HAP-1 (cell line): ENCODE measurements at regions not wholly inside any gene's neighbourhood (a gene's known extent, or its start where the extent isn't known, plus 50 kb on each side); places are given as distances from the start of the nearest gene placed in this dataset.
A peak's percentile ranks its signal among the peaks of the same experiment; 100 is the strongest.

Experiments
- DNase-seq, 2 experiments: peaks; one replicate each; pipeline ENCODE4 v3.0.0-alpha.2; 2016 to 2020; ENCODE audit warnings: low spot score in 2 of 2
- H3K27me3 ChIP-seq: fragments of 250-450 bp; sonication (Bioruptor Pico); 2 replicates; pipeline ENCODE4 v1.5.1; 2020; ENCODE audit warnings: low read depth, mild to moderate bottlenecking, moderate library complexity
- H3K36me3 ChIP-seq: fragments of 250-450 bp; sonication (Bioruptor Pico); replicated peaks from 2 replicates; pipeline ENCODE4 v1.5.1; 2020; ENCODE audit warnings: mild to moderate bottlenecking
- H3K4me1 ChIP-seq: fragments of 250-450 bp; sonication (Bioruptor Pico); 2 replicates; pipeline ENCODE4 v1.5.1; 2020; ENCODE audit warnings: mild to moderate bottlenecking
- H3K4me3 ChIP-seq: fragments of 250-450 bp; sonication (Bioruptor Pico); 2 replicates; pipeline ENCODE4 v1.5.1; 2020; ENCODE audit warnings: mild to moderate bottlenecking, moderate library complexity
- H3K9me3 ChIP-seq: fragments of 250-450 bp; sonication (Bioruptor Pico); 2 replicates; pipeline ENCODE4 v1.5.1; 2020; ENCODE audit warnings: mild to moderate bottlenecking, moderate library complexity
- in situ Hi-C: fragments of 300-500 bp; cut with MboI; formaldehyde crosslinking; loops from 3 replicates; pipeline ENCODE4 v1.14.3; 2020; ENCODE audit warnings: low sequenced_read_pairs, inconsistent platforms, mixed read lengths

GRCh38 chr9:24488896-24489295 is 56.8 kb downstream of the IZUMO3 start:
- no peaks in the 10 kb centered on the region for H3K27me3 ChIP-seq
- no peaks in the 10 kb centered on the region for H3K36me3 ChIP-seq
- H3K4me1 ChIP-seq, result peaks cover 29% of the 10 kb centered on the region
- DNase-seq, result no peak
- H3K4me3 ChIP-seq, result no peak overlapping the region
- H3K9me3 ChIP-seq, result no peaks in the 10 kb centered on the region
- in situ Hi-C loops, result no loop called here

GRCh38 chr9:24487946-24488345 is 57.8 kb downstream of the IZUMO3 start:
- H3K36me3 ChIP-seq, result no peaks in the 10 kb centered on the region
- no peak overlapping the region for H3K4me3 ChIP-seq
- no peaks in the 10 kb centered on the region; the same call in 1 of the 2 replicates for H3K9me3 ChIP-seq
- no peaks in the 10 kb centered on the region for H3K27me3 ChIP-seq
- in situ Hi-C loops, result no loop called here
- DNase-seq, result no peak
- peaks cover 30% of the 10 kb centered on the region for H3K4me1 ChIP-seq

- no peaks in the 10 kb centered on the region; the same call in 1 of the 2 replicates for H3K9me3 ChIP-seq
- peaks cover 30% of the 10 kb centered on the region for H3K4me1 ChIP-seq
- no peak overlapping the region for H3K4me3 ChIP-seq
- in situ Hi-C loops, result no loop called here
- no peaks in the 10 kb centered on the region for H3K27me3 ChIP-seq
- no peaks in the 10 kb centered on the region for H3K36me3 ChIP-seq
- peak; percentile 36 to 42 for DNase-seq
These were observed 58.3 kb downstream of the IZUMO3 start for GRCh38 chr9:24487250-24487861.

- peak in 1 of 2 experiments; percentile 22 for DNase-seq
- no peaks in the 10 kb centered on the region for H3K36me3 ChIP-seq
- no peak overlapping the region for H3K4me3 ChIP-seq
- in situ Hi-C loops, result no loop called here
- H3K27me3 ChIP-seq, result no peaks in the 10 kb centered on the region
- H3K9me3 ChIP-seq, result no peaks in the 10 kb centered on the region; the same call in 1 of the 2 replicates
- H3K4me1 ChIP-seq, result peaks cover 15% of the 10 kb centered on the region
These were observed 66.2 kb downstream of the IZUMO3 start for GRCh38 chr9:24479361-24480059.

GRCh38 chr9:24464319-24464951 is 81.3 kb downstream of the IZUMO3 start:
- H3K4me3 ChIP-seq, result no peak overlapping the region
- in situ Hi-C loops, result no loop called here
- no peaks in the 10 kb centered on the region for H3K27me3 ChIP-seq
- H3K9me3 ChIP-seq, result no peaks in the 10 kb centered on the region
- no peaks in the 10 kb centered on the region for H3K36me3 ChIP-seq
- no peak for DNase-seq
- no peaks in the 10 kb centered on the region for H3K4me1 ChIP-seq

GRCh38 chr9:24462951-24463350 is 82.7 kb downstream of the IZUMO3 start:
- in situ Hi-C loops, result no loop called here
- H3K36me3 ChIP-seq, result no peaks in the 10 kb centered on the region
- no peak overlapping the region for H3K4me3 ChIP-seq
- DNase-seq, result no peak
- no peaks in the 10 kb centered on the region for H3K27me3 ChIP-seq
- no peaks in the 10 kb centered on the region for H3K4me1 ChIP-seq
- H3K9me3 ChIP-seq, result no peaks in the 10 kb centered on the region

GRCh38 chr9:24460781-24461180 is 84.9 kb downstream of the IZUMO3 start:
- Histone ChIP-seq H3K4me1 (no peaks in the 10 kb centered on the region), H3K4me3 (no peak overlapping the region), H3K9me3 (no peaks in the 10 kb centered on the region), H3K27me3 (no peaks in the 10 kb centered on the region), H3K36me3 (no peaks in the 10 kb centered on the region)
- DNase-seq, result no peak
- in situ Hi-C loops, result no loop called here

- Histone ChIP-seq H3K4me1 (no peaks in the 10 kb centered on the region), H3K4me3 (no peak overlapping the region), H3K36me3 (no peaks in the 10 kb centered on the region), H3K9me3 (no peaks in the 10 kb centered on the region), H3K27me3 (no peaks in the 10 kb centered on the region)
- no peak for DNase-seq
- in situ Hi-C loops, result no loop called here
These were observed 85.7 kb downstream of the IZUMO3 start for GRCh38 chr9:24459953-24460352.

GRCh38 chr9:24451346-24451745 is 94.4 kb downstream of the IZUMO3 start:
- no peak overlapping the region for H3K4me3 ChIP-seq
- H3K27me3 ChIP-seq, result no peaks in the 10 kb centered on the region
- no peaks in the 10 kb centered on the region for H3K9me3 ChIP-seq
- in situ Hi-C loops, result no loop called here
- no peaks in the 10 kb centered on the region for H3K4me1 ChIP-seq
- H3K36me3 ChIP-seq, result no peaks in the 10 kb centered on the region
- no peak for DNase-seq

- H3K27me3 ChIP-seq, result no peaks in the 10 kb centered on the region
- no peak overlapping the region for H3K4me3 ChIP-seq
- H3K9me3 ChIP-seq, result no peaks in the 10 kb centered on the region
- DNase-seq, result no peak
- no peaks in the 10 kb centered on the region for H3K36me3 ChIP-seq
- H3K4me1 ChIP-seq, result no peaks in the 10 kb centered on the region
- in situ Hi-C loops, result no loop called here
These were observed 95.7 kb downstream of the IZUMO3 start for GRCh38 chr9:24449976-24450375.

GRCh38 chr9:24439456-24439855 is 106.2 kb downstream of the IZUMO3 start:
- no peaks in the 10 kb centered on the region for H3K4me1 ChIP-seq
- DNase-seq, result no peak
- no peaks in the 10 kb centered on the region for H3K9me3 ChIP-seq
- H3K36me3 ChIP-seq, result no peaks in the 10 kb centered on the region
- no peak overlapping the region for H3K4me3 ChIP-seq
- H3K27me3 ChIP-seq, result no peaks in the 10 kb centered on the region
- in situ Hi-C loops, result no loop called here

- in situ Hi-C loops, result no loop called here
- Histone ChIP-seq H3K36me3 (no peaks in the 10 kb centered on the region), H3K4me1 (no peaks in the 10 kb centered on the region), H3K27me3 (no peaks in the 10 kb centered on the region), H3K4me3 (no peak overlapping the region), H3K9me3 (no peaks in the 10 kb centered on the region)
- no peak for DNase-seq
These were observed 106.8 kb downstream of the IZUMO3 start for GRCh38 chr9:24438876-24439275.

GRCh38 chr9:24436761-24437160 is 108.9 kb downstream of the IZUMO3 start:
- no peaks in the 10 kb centered on the region for H3K36me3 ChIP-seq
- no peaks in the 10 kb centered on the region for H3K4me1 ChIP-seq
- no peak for DNase-seq
- H3K27me3 ChIP-seq, result no peaks in the 10 kb centered on the region
- no peak overlapping the region for H3K4me3 ChIP-seq
- H3K9me3 ChIP-seq, result no peaks in the 10 kb centered on the region
- in situ Hi-C loops, result no loop called here

GRCh38 chr9:24434183-24434582 is 111.5 kb downstream of the IZUMO3 start:
- DNase-seq, result no peak

More at GRCh38 chr9:24434183-24434582, 111.5 kb downstream of the IZUMO3 start:
- Histone ChIP-seq H3K27me3 (no peaks in the 10 kb centered on the region), H3K4me3 (no peak overlapping the region), H3K4me1 (no peaks in the 10 kb centered on the region), H3K9me3 (no peaks in the 10 kb centered on the region), H3K36me3 (no peaks in the 10 kb centered on the region)
- in situ Hi-C loops, result no loop called here
